Stimulated activated CD8-positive, alpha-beta memory T cell treated with anti-CD3 and anti-CD28 coated beads, Interleukin-7, amount 100 ng/mL, for 48 hours (primary cell): ENCODE measurements at regions not wholly inside any gene's neighbourhood (a gene's known extent, or its start where the extent isn't known, plus 50 kb on each side); places are given as distances from the start of the nearest gene placed in this dataset.
"Not testable (repeated sequence)": the region's sequence is repeated elsewhere in the genome, so short reads cannot be mapped to it uniquely, and the experiment has no call there.

Experiments
- DNase-seq, 2 donors: peaks; one replicate each; pipeline ENCODE4 v3.0.0-alpha.2; 2020; ENCODE audit warnings: low read depth in 1 of 2; ENCODE audit errors: extremely low read depth in 1 of 2

DNA sequence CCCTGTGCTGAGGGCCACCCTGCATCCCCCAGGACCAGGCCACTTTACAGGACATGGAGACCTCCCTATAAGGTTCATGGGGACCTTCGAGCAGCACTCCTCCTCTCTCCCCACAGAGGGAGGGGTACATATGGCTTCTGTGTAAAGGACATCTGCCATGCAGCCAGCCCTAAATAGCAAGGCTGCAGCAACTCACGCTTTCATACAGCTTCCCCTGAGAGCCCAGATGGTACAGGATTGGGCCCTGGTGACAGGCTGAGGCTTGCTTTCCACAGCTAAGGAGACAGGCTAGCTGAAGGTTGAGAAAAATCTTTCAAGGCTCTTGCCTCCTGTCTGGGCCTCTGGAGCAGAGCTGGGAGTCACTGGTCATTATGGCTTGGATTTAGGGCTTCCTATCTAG lies 147.0 kb upstream of the ZNF366 start:
- no peak for DNase-seq

DNA sequence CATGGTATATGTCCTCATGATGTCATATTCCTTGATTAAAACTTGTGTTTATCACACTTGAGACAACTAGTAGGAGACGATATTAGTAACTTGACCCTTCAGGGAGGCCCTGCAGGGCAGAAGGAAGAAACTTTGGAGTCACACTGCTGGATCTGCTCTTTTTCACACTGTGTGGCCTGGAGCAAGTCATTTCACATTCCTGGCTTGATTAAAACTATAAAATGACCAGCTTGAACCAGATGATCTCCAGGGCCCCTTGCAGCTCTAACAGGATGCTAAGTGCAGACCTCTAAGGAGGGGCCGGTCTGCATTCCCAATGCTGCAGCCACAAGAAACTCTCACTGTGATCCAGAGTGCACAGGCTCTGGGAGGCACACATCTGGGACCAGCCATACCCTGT lies 146.4 kb upstream of the ZNF366 start:
- no peak for DNase-seq

- no peak for DNase-seq
These were observed 144.6 kb upstream of the ZNF366 start for GRCh38 chr5:72651779-72652178.

DNA sequence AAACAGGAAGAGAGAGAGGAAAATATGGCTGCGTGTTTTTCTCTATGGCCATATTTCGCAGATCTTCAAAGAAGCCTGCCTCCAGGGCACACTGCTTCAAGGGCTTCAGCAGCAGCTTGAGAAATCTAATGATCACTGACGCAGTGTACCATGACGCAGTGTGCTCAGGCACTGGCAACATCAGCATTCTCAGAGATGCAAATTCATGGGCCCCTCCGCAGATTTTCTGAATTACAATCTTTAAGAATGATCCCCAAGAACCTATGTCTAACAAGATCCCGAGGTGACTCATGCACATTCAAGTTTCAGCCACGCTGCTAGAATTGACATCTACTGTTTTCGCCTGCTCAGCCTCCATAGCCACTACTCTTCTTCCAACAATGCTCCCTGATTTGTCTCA lies 143.9 kb upstream of the ZNF366 start:
- DNase-seq: no peak

GRCh38 chr5:72649449-72649848 lies 142.2 kb upstream of the ZNF366 start:
- DNase-seq: no peak

GRCh38 chr5:72648480-72648879 lies 141.3 kb upstream of the ZNF366 start:
- no peak for DNase-seq

DNA sequence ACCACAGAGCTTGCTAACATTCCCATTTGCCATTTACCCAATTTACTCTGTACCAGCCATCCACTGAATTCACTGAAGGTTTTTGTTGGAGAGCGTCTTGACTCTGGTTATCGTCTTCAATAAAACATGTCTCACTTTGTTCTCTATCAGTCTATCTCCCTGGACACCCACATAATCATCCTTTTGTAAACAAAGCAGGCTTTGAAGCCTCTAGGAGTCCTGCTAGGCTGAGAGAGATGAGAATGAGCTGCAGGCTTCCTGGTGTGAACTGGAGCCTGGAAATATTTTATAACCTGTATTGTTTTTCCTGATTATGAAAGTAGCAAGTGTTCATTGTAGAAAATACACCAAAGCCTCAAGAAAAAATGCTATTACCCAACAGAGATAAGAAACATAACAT lies 140.6 kb upstream of the ZNF366 start:
- DNase-seq: no peak

GRCh38 chr5:72646246-72646866 lies 139.1 kb upstream of the ZNF366 start:
- DNase-seq: no peak

DNA sequence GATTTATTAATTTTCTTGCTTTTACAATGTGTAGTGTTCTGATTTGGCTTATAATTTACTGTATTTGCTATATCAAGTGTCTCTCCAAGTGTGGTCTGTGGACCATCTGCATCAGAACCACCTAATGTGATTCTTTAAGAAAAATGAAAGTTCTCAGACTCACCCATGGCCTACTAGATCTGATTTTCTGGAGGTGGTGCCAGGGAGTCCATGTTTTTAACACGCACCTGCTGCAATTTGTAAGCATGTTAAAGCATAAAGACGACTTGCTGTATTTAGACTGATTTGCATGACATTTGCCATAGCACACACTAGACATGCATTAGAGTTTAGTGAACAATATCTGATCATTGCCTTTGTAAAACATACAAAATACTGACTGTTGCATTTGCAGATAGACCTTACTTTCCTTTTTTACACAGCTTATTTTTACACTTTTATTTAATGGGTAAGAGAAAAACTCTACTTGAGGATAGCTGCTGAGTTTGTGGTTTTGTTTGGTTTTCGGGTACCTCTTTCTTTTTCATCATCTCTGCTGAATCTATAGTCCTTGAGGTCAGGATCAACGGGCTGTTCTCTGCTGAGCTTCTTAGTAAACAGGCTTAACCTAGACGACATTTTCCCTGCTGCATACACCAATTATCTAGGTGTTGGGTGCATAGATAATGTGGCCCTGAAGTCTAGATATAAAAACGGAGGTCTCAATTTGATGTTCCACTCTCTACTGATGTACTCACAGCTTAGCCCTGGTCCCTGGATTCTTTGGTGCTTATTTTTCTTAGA lies 138.0 kb upstream of the ZNF366 start:
- no peak for DNase-seq

DNA sequence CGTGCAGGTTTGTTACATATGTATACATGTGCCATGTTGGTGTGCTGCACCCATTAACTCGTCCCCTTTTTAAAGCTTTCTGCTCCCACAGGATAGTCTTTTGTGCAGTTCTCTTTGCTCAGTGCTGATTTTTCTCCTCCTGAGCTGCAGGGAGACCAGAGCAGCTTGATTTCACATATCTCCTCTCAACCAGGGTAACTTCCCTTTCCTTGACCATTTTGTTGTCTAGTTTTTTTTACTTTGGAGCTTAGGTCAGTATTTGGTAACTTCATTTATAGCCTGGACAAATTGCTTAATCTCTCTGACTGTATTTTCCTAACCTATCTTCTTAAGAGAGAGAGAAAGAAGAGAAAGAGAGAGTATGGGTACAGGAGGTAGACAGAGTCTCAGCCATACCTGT lies 137.1 kb upstream of the ZNF366 start:
- DNase-seq: no peak

DNA sequence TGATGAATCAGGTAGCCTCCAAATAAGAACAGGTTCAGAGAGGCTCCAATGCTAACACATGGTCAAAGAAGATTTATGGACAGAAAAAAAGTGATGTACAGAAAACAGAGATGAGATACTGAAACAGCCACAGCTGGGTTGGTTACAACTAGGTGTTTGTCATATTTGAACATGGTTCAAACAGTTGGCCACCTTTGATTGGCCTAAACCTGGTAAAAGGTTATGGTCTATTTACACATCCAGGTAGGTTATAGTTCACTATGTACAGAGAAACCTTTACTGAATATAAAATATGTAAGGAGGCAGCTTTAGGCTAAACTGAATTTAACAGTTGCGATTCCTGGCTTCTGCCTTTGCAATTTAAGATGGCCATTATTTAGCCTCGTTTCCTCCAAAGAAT lies 134.0 kb upstream of the ZNF366 start:
- DNase-seq: no peak

- DNase-seq: no peak
These were observed 129.8 kb upstream of the ZNF366 start for GRCh38 chr5:72637058-72637457.

DNA sequence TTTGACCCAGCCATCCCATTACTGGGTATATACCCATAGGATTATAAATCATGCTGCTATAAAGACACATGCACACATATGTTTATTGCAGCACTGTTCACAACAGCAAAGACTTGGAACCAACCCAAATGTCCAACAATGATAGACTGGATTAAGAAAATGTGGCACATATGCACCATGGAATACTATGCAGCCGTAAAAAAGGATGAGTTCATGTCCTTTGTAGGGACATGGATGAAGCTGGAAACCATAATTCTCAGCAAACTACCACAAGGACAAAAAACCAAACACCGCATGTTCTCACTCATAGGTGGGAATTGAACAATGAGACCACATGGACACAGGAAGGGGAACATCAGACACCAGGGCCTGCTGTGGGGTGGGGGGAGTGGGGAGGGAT lies 129.4 kb upstream of the ZNF366 start:
- DNase-seq: not testable (repeated sequence)

DNA sequence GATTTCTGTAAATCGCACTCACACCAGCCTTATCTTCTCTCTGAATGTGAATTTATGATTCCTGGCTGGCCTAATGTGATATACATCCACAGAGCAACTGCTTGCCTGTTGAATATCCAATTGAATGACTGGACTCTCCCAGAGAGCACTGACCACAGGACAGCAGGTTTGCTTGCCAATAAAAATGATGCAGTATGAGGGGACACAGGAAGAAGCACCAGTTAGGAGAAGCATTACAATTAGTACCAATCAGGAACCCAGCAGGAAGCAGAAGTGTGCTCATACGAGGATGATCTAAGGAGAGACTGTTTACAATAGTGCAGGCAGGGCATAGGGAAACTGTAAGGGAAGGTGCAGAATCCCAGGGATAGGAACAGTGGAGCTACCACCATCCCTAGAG lies 127.2 kb upstream of the ZNF366 start:
- DNase-seq: no peak

DNA sequence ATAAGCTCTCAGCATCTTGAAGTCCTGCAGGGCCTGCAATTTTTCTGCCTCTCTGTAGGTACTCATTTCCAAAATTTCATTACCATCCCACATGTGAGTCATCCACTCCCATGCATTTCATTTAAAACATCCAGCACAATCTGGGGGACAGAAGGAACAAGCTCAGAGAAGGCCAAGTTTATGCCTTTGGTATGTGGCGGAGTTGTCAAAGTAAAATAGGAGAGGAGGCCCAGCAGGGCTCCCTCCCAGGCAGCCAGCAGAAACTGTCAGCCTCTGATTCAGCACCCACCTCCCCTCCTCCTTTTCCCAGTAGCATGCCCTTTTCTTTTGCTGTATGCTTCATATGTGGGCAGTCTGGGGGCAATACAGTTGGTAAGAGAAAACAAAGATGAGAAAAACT lies 126.4 kb upstream of the ZNF366 start:
- no peak for DNase-seq

- DNase-seq: no peak
These were observed 125.8 kb upstream of the ZNF366 start for GRCh38 chr5:72633041-72633445.

GRCh38 chr5:72630721-72631120 lies 123.5 kb upstream of the ZNF366 start:
- DNase-seq: no peak

DNA sequence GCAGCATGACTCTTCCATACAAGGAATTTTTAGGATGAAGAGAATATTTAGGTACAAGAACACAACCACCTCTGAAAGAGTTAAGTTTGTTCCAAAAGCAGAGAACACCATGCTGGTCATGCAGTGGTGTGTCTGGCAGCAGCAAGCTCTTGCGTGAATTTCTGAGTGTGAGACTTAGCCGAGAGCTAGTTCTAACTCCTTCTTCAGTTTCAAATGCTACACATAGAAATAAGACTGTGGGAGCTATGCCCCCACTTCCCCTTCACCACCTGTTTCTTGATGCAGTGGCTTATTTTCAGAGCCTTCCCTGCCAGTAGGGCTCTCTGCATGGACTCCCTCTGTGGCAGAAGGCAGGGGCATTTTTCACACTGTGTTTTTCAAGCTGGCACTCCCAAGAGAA lies 122.9 kb upstream of the ZNF366 start:
- DNase-seq: no peak

- DNase-seq: no peak
These were observed 121.7 kb upstream of the ZNF366 start for GRCh38 chr5:72628771-72629371.

DNA sequence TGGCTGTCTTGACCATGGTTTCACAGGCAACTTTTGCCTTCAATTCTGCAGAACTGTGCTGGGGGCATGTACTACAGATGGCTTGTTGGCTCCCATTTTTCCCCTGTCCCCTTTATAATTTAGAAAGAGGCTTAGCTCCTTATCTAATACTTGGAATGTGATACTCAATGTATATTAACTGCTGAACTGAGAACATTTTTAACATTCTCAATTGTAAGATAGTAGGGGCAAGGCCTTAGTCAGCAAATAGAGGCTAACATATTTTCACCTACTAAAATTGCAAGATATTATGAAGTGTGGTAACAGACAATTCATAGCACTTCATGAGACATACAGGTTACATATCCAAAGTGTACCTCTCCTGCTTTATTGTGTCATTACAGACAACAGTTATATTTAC lies 118.1 kb upstream of the ZNF366 start:
- DNase-seq: no peak

DNA sequence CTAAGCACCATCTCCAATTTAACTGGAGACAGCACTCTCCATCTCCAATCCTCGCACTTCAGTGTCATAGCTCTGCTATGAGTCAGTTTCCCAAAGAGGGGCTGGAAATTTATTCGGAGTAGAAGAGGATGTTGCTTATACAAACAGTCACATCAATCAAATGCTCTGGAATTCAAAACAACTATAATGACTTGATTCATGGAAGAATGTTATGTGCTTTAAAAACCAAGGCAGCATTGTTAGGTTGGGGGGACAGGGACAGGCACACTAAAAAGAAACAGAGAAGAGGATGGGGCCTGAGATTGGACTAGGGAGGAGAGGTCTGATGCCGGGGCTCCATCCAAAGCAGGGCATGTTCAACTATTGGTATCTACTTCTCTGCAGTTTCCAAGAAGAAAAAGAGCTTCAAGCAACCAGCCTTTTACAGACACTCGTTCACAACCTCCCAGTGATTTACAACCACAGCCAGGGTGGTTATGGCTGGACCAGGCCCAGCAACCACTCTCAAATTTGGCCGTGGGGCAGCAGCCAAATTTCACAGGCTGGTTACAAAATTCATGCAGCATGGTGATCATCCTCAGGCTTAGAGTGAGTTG lies 117.5 kb upstream of the ZNF366 start:
- no peak for DNase-seq

GRCh38 chr5:72623936-72624335 lies 116.7 kb upstream of the ZNF366 start:
- DNase-seq: no peak
